Cardiac fibroblast (primary cell): ENCODE measurements at regions not wholly inside any gene's neighbourhood (a gene's known extent, or its start where the extent isn't known, plus 50 kb on each side); places are given as distances from the start of the nearest gene placed in this dataset.

ENCODE experiments used
- DNase-seq, 2 donors: peaks; one replicate each; pipeline versions ENCODE4 v3.0.0 to v3.0.0-alpha.2; 2010; ENCODE audit warnings: low read depth in 2 of 2
- H3K4me3 ChIP-seq, 2 donors: replicated peaks in 1 of 2; 1 replicate in 1 of 2; 2 replicates in 1 of 2; pipeline ENCODE4 v1.5.1; 2011; ENCODE audit warnings: low read depth in 2 of 2, low read length in 2 of 2, mild to moderate bottlenecking in 2 of 2, moderate library complexity in 1 of 2
- CTCF ChIP-seq: IDR thresholded peaks from one replicate; pipeline ENCODE4 v1.5.1; 2011; ENCODE audit warnings: low read depth, mild to moderate bottlenecking, low read length, inconsistent platforms

- no peak for TF ChIP-seq CTCF
- DNase-seq = no peak
- no peak overlapping the region for H3K4me3 ChIP-seq
These were observed 220.2 kb upstream of the PLEKHG7 start for GRCh38 chr12:92482599-92482998.

- no peak for DNase-seq
- H3K4me3 ChIP-seq = no peak overlapping the region
- no peak for TF ChIP-seq CTCF
These were observed 221.7 kb upstream of the PLEKHG7 start for GRCh38 chr12:92481066-92481465.

GRCh38 chr12:92478692-92479091 lies 224.1 kb upstream of the PLEKHG7 start:
- TF ChIP-seq CTCF = no peak
- DNase-seq = no peak
- no peak overlapping the region for H3K4me3 ChIP-seq

GRCh38 chr12:92476844-92477243 lies 225.9 kb upstream of the PLEKHG7 start:
- TF ChIP-seq CTCF = no peak
- no peak overlapping the region for H3K4me3 ChIP-seq
- DNase-seq = no peak

- H3K4me3 ChIP-seq = no peak overlapping the region
- no peak for DNase-seq
- TF ChIP-seq CTCF = no peak
These were observed 229.2 kb upstream of the PLEKHG7 start for GRCh38 chr12:92473564-92473963.

- H3K4me3 ChIP-seq = no peak overlapping the region
- no peak for TF ChIP-seq CTCF
- DNase-seq = peak in 1 of 2 donors; percentile 44
These were observed 230.6 kb upstream of the PLEKHG7 start for GRCh38 chr12:92472201-92472600.

GRCh38 chr12:92471551-92471950 lies 231.2 kb upstream of the PLEKHG7 start:
- DNase-seq = no peak
- H3K4me3 ChIP-seq = no peak overlapping the region
- no peak for TF ChIP-seq CTCF
